Duodenal mucosa (tissue), 2 donors: ENCODE measurements at regions not wholly inside any gene's neighbourhood (a gene's known extent, or its start where the extent isn't known, plus 50 kb on each side); places are given as distances from the start of the nearest gene placed in this dataset.

Source experiments
- H3K27ac ChIP-seq: one replicate; pipeline ENCODE4 v1.7.0; 2013; ENCODE audit warnings: low read depth, low read length
- H3K27me3 ChIP-seq, 2 donors: one replicate each; pipeline ENCODE4 v1.7.0; 2013; ENCODE audit warnings: low read length in 2 of 2, control low read depth in 1 of 2; ENCODE audit not compliant: insufficient read depth in 2 of 2, control insufficient read depth in 1 of 2
- H3K36me3 ChIP-seq, 2 donors: one replicate each; pipeline ENCODE4 v1.7.0; 2013; ENCODE audit warnings: low read length in 2 of 2, control low read depth in 1 of 2; ENCODE audit not compliant: insufficient read depth in 2 of 2, control insufficient read depth in 1 of 2
- H3K4me1 ChIP-seq, 2 donors: one replicate each; pipeline ENCODE4 v1.7.0; 2013; ENCODE audit warnings: low read length in 2 of 2, control low read depth in 1 of 2; ENCODE audit not compliant: insufficient read depth in 2 of 2, control insufficient read depth in 1 of 2
- H3K4me3 ChIP-seq, 2 donors: one replicate each; pipeline ENCODE4 v1.7.0; 2013; ENCODE audit warnings: low read length in 2 of 2, low read depth in 1 of 2
- H3K9ac ChIP-seq, 2 donors: one replicate each; pipeline ENCODE4 v1.7.0; 2013; ENCODE audit warnings: low read length in 2 of 2, low read depth in 1 of 2
- H3K9me3 ChIP-seq, 2 donors: one replicate each; pipeline ENCODE4 v1.7.0; 2013; ENCODE audit warnings: low read length in 2 of 2, control low read depth in 1 of 2; ENCODE audit not compliant: control insufficient read depth in 1 of 2

DNA sequence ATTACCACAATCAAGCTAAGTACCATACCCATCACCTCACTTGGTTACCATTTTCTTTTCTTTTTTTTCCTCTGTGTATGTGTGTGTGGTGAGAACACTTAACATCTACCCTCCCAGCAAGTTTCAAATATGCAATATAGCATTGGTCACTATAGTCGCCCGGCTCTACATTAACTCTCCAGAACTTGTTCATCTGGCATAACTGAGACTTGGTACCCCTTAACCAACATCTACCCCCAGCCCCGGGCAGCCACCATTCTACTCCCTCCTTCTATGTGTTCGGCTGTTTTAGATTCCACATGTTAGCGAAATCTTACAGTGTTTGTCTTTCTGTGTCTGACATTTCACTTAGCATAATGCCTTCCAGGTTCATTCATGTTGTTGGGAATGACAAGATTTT is 89.0 kb upstream of the TOP1 start:
- no peak overlapping the region for H3K9ac ChIP-seq
- no peaks in the 10 kb centered on the region for H3K27me3 ChIP-seq
- H3K9me3 ChIP-seq = no peaks in the 10 kb centered on the region
- no peak overlapping the region for H3K4me3 ChIP-seq
- no peaks in the 10 kb centered on the region for H3K4me1 ChIP-seq
- no peaks in the 10 kb centered on the region for H3K36me3 ChIP-seq
- no peak overlapping the region for H3K27ac ChIP-seq

DNA sequence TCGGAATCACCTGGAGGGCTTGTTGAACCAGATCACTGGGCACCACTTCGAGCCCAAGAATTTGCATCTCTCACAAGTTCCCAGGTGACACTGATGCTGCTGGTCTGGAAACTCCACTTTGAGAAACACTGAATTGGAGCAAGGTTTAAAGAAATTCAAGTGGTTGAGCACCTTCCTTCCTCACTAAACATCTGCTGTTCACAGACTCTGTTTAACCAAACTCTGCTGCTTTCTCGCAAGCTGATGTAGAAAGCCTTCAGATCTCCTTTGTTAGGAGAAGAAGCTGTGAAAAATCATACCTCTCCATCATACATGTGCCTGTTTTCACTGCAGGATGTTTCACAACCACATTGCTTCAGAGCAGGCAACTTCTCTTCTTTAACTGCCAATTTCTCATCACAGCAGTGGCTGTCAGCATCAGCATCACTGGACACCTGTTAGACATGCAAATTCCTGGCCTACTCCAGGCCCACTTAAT is 87.5 kb upstream of the TOP1 start:
- Histone ChIP-seq H3K4me3 (no peak overlapping the region), H3K4me1 (no peaks in the 10 kb centered on the region), H3K36me3 (no peaks in the 10 kb centered on the region), H3K9ac (no peak overlapping the region), H3K27me3 (no peaks in the 10 kb centered on the region), H3K27ac (no peak overlapping the region), H3K9me3 (no peaks in the 10 kb centered on the region)

DNA sequence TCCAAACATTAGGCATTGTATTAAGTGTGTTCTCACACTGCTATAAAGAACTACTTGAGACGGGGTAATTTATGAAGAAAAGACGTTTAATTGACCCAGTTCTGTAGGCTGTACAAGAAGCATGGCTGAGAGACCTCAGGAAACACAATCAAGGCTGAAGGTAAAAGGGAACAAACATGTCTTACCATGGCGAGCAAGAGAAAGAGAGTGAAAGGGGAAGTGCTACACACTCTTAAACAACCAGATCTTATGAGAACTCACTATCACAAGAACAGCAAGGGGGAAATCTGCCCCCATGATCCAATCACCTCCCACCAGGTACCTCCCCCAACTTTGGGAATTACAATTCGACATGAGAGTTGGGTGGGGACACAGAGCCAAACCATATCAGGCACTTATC is 86.6 kb upstream of the TOP1 start:
- Histone ChIP-seq H3K9me3 (no peaks in the 10 kb centered on the region), H3K27ac (no peak overlapping the region), H3K9ac (no peak overlapping the region), H3K4me3 (no peak overlapping the region), H3K4me1 (no peaks in the 10 kb centered on the region), H3K27me3 (no peaks in the 10 kb centered on the region), H3K36me3 (no peaks in the 10 kb centered on the region)

DNA sequence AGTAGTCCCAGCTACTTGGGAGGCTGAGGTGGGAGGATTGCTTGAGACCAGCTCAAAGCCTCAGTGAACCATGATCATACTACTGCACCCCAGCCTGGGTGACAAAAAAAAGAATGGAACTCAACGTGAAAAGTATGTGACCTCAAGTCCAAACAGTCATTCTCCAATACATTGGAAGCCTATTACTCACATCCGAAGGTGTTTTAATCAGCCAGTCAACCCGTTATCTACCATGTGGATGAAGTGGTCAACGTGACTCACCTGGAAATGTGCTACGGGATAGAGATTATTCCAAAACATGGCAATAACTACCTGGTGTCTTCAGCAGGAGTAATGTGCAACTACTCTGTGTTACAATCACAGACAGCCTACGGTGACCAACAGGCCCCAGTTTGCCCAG is 85.8 kb upstream of the TOP1 start:
- no peaks in the 10 kb centered on the region for H3K9me3 ChIP-seq

DNA sequence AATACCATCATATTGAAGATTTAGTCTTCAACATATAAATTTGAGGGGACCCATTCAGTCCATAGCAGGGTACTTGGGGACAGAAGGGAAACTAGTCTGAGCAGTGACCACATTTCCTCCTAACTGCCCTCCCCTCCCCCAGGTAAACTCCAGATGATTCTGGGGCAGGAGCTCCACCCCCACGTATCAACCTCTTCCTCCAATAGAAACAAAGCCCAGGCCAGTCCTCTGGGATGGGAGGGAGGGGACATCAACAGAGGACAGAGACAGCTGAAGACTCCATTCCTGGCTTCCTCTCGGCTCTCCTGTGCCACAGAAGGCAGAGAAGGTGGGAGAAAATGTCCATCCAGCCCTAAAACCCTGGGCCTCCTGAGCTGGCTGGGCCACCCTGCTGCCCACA is 85.0 kb upstream of the TOP1 start:
- Histone ChIP-seq H3K9ac (no peak overlapping the region), H3K27ac (no peak overlapping the region), H3K36me3 (no peaks in the 10 kb centered on the region), H3K27me3 (peaks cover 0 to 2% of the 10 kb centered on the region in 2 donors), H3K9me3 (no peaks in the 10 kb centered on the region), H3K4me1 (no peaks in the 10 kb centered on the region), H3K4me3 (no peak overlapping the region)

More for the DNA sequence above, 85.8 kb upstream of the TOP1 start:
- Histone ChIP-seq H3K27ac (no peak overlapping the region), H3K4me1 (no peaks in the 10 kb centered on the region), H3K9ac (no peak overlapping the region), H3K27me3 (no peaks in the 10 kb centered on the region), H3K36me3 (no peaks in the 10 kb centered on the region), H3K4me3 (no peak overlapping the region)

DNA sequence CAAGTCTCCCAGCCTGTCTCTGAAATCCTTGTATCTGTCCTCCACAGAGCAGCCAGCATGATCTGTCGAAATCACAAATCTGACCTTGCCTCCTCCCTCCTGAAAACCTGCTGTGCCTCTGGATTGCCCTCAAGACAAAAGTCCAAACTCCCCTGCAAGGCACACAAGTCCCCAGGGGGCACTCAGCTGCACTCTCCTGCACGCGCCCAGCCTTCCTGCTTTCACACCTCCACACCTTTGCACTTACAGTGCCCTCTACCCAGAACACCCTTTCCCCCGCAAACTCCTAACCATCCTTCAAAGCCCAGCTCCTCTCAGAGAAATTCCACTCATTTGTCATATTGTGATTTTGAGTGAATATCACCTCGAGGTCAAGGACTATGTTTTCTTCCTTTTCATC is 83.4 kb upstream of the TOP1 start:
- Histone ChIP-seq H3K27ac (no peak overlapping the region), H3K36me3 (no peaks in the 10 kb centered on the region), H3K4me3 (no peak overlapping the region), H3K9me3 (no peaks in the 10 kb centered on the region), H3K9ac (no peak overlapping the region), H3K27me3 (peaks cover 5% of the 10 kb centered on the region in 2 donors), H3K4me1 (no peaks in the 10 kb centered on the region)

DNA sequence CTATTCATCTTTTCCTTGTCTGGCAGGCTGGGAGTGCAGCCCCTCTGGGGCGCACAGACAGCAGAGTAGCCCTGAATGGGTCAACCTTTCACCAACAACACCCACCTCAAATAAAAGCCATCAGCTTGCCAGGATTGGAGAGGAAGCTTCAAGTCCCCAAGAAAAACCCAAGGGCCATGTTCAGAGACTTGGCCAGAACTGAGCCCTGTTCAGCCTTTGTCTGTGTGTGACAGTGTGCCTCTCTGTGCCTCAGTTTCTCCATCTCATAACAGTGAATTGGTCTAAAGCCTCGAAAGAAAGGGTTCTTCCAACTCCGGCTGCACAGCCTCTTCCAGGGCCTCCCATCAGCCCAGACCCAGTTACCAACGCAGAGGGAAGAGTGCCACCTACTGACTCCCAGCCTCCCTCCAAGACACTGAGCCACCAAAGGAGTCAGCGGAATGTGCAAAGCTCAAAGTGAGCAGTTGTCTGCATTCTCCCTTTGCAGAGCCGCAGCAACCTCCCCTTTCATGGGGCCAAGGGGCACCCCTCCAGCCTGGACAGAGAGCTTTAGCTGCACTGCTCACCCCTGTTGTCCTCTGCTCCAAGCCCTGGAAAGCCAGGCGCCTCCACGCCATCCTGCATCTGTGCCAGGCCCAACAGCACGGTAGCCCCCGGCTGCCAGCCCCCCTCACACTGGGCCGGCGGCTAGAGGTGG is 82.7 kb upstream of the TOP1 start:
- Histone ChIP-seq H3K4me1 (no peaks in the 10 kb centered on the region), H3K9me3 (no peaks in the 10 kb centered on the region), H3K36me3 (no peaks in the 10 kb centered on the region), H3K27me3 (peaks cover 5% of the 10 kb centered on the region in 2 donors), H3K27ac (no peak overlapping the region), H3K4me3 (no peak overlapping the region), H3K9ac (no peak overlapping the region)

DNA sequence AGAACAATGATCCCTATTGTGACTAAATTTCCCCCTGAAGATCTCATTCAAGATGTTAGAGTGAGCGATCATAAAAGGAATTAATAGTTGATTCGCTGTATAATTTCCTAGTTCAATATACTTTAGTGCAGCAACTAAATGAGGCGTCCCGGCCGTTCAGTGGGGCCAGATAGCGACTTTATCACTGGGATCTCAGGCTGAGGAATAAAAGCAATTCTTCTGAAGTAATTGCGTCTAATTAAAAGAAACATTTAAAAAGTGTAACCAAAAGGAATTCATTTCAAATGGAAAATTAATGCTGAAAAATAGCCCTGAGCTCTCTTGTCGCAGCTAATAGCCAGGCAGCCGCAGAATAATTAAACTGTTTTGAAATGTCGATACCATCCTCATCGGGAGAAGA is 82.2 kb upstream of the TOP1 start:
- H3K36me3 ChIP-seq = no peaks in the 10 kb centered on the region
- no peak overlapping the region for H3K4me3 ChIP-seq
- no peak overlapping the region for H3K9ac ChIP-seq
- peaks cover 5% of the 10 kb centered on the region in 2 donors for H3K27me3 ChIP-seq
- H3K4me1 ChIP-seq = no peaks in the 10 kb centered on the region
- H3K9me3 ChIP-seq = no peaks in the 10 kb centered on the region
- no peak overlapping the region for H3K27ac ChIP-seq

DNA sequence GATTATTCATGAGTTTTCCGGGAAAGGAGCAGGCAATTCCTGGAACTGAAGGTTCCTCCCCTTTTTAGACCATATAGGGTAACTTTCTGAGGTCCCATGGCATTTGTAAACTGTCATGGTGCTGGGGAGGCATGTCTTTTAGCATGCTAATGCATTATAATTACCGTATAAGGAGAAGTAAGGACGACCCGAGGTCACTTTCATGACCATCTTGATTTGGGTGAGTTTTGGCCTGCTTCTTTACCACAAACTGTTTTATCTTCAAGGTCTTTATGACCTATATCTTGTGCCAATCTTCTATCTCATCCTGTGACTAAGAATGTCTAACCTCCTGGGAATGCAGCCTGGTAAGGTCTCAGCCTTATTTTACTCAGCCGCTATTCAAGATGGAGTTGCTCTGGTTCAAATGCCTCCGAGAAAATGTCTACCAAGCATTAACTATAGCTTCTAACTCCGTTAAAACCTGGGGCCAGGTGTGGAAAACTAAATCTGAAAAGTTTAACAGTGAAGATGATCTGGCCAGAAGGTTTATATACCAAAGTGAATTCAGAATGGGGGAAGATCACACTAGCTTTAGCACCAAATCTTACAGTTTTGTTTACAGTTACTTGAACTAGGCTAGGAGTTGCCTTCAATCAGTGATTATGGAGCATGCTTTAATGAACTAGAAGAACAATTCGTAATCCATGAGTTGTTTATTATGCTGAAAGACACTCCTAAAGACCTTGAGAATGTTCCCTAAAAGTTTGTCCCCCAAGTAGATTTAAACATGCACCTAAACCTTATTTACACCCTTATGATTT is 80.0 kb upstream of the TOP1 start:
- H3K27me3 ChIP-seq = peaks cover 5% of the 10 kb centered on the region in 2 donors
- H3K36me3 ChIP-seq = no peaks in the 10 kb centered on the region

DNA sequence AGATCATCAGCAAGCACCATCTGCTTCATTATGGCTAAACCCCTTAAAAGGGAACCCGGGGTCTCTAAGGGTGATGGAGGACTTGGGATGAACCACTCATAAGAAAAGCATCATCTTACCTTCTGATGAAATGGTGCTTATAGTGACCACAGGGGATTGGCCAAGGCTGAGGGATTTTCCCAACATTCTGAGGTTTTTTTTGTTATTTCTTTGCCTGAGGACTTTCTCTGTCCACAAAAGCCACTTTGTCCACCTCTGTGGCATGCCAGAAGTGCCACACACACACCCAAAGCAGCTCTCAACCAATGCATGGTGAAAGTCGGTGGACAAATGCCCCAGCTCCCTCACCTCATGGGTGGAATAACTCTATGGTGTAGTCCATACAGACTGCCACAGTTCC is 79.3 kb upstream of the TOP1 start:
- Histone ChIP-seq H3K9ac (no peak overlapping the region), H3K27me3 (peaks cover 5% of the 10 kb centered on the region in 2 donors)

More for the DNA sequence above, 80.0 kb upstream of the TOP1 start:
- no peak overlapping the region for H3K4me3 ChIP-seq
- H3K27ac ChIP-seq = no peak overlapping the region
- H3K9me3 ChIP-seq = no peaks in the 10 kb centered on the region
- H3K4me1 ChIP-seq = no peaks in the 10 kb centered on the region
- no peak overlapping the region for H3K9ac ChIP-seq

More for the DNA sequence above, 79.3 kb upstream of the TOP1 start:
- H3K4me1 ChIP-seq = no peaks in the 10 kb centered on the region
- H3K27ac ChIP-seq = no peak overlapping the region
- no peak overlapping the region for H3K4me3 ChIP-seq
- H3K9me3 ChIP-seq = no peaks in the 10 kb centered on the region
- H3K36me3 ChIP-seq = no peaks in the 10 kb centered on the region
